ENCODE measurements at regions not wholly inside any gene's neighbourhood (a gene's known extent, or its start where the extent isn't known, plus 50 kb on each side); places are given as distances from the start of the nearest gene placed in this dataset.
"Not testable (repeated sequence)": the region's sequence is repeated elsewhere in the genome, so short reads cannot be mapped to it uniquely, and the experiment has no call there.

DNA sequence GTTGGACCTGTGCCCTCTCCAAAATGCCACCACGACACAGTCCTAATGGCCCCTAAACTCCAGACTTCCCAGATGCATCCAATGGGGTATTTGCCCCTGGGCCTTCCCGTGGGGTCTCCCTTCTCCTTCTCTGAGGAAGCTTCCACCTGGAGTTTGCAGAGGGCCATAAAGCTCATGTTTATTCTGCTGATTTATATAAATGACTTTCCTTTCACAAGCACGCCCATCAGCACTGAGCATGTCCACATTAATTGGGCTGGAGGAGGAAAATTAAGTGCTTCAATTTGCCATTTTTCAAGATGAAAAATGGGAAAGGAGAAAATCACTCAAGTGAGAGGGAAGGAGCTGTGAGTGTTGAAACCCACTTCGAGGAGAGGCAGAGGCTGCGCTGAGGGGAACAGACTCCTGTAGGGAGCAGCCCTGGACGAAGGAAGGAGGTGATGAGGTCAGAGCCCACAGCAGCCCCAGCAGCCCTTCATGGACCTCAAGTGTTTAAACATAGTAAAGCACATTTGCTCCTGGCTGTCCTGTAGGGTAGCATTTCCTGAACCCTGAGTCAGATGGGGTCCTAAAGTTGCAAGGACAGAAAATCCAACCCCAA is 434.9 kb upstream of the SULF2 start:
- no peak for DNase-seq
- H3K27me3 ChIP-seq: peaks cover 0 to 14% (median 0%) of the 10 kb centered on the region in 4 donors
- no peaks in the 10 kb centered on the region for H3K36me3 ChIP-seq
- no peaks in the 10 kb centered on the region for H3K9me3 ChIP-seq
- TF ChIP-seq POLR2A (IDR thresholded peaks at IDR 0.05): no peak
- TF ChIP-seq, protein P1, sequence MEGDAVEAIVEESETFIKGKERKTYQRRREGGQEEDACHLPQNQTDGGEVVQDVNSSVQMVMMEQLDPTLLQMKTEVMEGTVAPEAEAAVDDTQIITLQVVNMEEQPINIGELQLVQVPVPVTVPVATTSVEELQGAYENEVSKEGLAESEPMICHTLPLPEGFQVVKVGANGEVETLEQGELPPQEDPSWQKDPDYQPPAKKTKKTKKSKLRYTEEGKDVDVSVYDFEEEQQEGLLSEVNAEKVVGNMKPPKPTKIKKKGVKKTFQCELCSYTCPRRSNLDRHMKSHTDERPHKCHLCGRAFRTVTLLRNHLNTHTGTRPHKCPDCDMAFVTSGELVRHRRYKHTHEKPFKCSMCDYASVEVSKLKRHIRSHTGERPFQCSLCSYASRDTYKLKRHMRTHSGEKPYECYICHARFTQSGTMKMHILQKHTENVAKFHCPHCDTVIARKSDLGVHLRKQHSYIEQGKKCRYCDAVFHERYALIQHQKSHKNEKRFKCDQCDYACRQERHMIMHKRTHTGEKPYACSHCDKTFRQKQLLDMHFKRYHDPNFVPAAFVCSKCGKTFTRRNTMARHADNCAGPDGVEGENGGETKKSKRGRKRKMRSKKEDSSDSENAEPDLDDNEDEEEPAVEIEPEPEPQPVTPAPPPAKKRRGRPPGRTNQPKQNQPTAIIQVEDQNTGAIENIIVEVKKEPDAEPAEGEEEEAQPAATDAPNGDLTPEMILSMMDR (IDR thresholded peaks at IDR 0.05): no peak
- intact Hi-C loops (cut with DNase I): no loop called here
- H3K4me3 ChIP-seq: no peak overlapping the region
- no peak overlapping the region for H3K27ac ChIP-seq
- WGBS, 2 donors: 70 to 76% methylated on average over 5 to 6 of the region's 6 CpGs
- H3K4me1 ChIP-seq: peaks cover 0 to 5% (median 0%) of the 10 kb centered on the region in 3 donors

DNA sequence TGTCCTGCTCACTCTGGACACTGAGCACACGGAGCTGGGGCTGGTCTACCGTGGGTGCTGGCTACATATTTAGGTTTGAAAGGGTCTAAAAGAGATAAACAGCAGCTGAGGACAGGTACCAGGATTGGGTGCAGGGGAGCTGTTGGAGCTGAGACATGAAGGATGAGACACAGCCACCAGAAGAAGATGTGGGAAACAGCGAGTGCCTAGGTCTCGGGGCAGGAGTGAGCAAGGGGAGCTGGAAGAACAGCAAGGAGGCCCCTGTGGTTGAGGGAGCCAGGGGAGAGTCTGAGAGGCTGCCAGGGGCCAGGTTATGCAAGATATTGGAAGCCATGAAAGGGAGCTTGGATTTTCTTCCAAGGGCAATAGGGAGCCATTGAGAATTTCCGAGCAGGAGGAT is 434.0 kb upstream of the SULF2 start:
- H3K9me3 ChIP-seq: no peaks in the 10 kb centered on the region
- H3K27me3 ChIP-seq: peaks cover 0 to 13% (median 0%) of the 10 kb centered on the region in 4 donors
- H3K27ac ChIP-seq: no peak overlapping the region
- intact Hi-C loops (cut with DNase I): no loop called here
- TF ChIP-seq, protein P1 (IDR thresholded peaks at IDR 0.05): no peak
- TF ChIP-seq POLR2A (IDR thresholded peaks at IDR 0.05): no peak
- H3K4me3 ChIP-seq: no peak overlapping the region
- DNase-seq: no peak
- no peaks in the 10 kb centered on the region for H3K36me3 ChIP-seq
- 87 to 97% methylated on average over 4 of the region's 5 CpGs for WGBS, 2 donors
- peaks cover 0 to 5% (median 0%) of the 10 kb centered on the region in 3 donors for H3K4me1 ChIP-seq

DNA sequence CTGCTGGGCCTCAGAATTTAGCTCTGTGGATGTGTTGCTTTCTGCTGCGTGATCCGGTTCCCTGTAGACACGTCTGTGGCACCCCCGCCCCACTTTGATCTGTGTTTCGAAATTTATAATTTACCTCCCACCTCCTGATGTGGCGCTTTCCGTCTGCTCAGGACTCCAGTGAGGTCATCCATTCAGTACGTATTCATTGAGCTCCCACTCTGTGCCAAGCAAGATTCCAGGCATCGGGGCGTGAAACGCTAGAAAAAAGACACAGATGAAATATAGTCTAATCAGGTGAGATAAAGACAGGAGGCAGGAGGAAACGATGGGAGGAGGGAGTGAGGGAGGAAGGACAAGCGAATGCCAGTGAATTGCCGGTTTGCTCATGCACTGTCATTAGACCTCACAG is 431.9 kb upstream of the SULF2 start:
- no peaks in the 10 kb centered on the region for H3K36me3 ChIP-seq
- TF ChIP-seq, protein P1 (IDR thresholded peaks at IDR 0.05): no peak
- TF ChIP-seq POLR2A (IDR thresholded peaks at IDR 0.05): no peak
- H3K4me1 ChIP-seq: peaks cover 0 to 5% (median 0%) of the 10 kb centered on the region in 3 donors
- H3K27me3 ChIP-seq: no peaks in the 10 kb centered on the region
- no peak for DNase-seq
- no peaks in the 10 kb centered on the region for H3K9me3 ChIP-seq
- 46 to 60% methylated on average over 13 to 14 of the region's 14 CpGs for WGBS, 2 donors
- H3K27ac ChIP-seq: no peak overlapping the region
- intact Hi-C loops (cut with DNase I): no loop called here
- no peak overlapping the region for H3K4me3 ChIP-seq

DNA sequence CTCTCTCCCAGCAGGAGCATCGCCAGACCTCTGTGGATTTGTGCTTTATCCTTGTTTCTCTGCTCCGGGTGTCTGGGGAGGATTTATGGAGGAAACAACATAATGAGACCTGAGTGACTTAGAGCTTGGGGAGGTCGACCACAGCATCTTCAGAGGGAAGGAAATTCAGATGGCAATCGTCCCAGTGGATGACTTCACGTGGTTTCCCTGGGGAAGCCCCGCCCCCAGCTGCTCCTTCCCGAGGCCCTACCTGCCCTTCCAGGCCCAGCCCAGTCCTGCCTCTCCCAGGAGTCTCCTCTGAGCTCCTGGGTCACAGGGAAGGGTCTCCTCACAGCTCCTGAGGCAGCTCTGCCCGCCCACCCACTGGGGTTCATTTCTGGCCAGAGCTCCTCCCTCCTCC is 430.3 kb upstream of the SULF2 start:
- intact Hi-C loops (cut with DNase I): no loop called here
- WGBS, 2 donors: 0 to 100% methylated on average over 1 of the region's 8 CpGs

DNA sequence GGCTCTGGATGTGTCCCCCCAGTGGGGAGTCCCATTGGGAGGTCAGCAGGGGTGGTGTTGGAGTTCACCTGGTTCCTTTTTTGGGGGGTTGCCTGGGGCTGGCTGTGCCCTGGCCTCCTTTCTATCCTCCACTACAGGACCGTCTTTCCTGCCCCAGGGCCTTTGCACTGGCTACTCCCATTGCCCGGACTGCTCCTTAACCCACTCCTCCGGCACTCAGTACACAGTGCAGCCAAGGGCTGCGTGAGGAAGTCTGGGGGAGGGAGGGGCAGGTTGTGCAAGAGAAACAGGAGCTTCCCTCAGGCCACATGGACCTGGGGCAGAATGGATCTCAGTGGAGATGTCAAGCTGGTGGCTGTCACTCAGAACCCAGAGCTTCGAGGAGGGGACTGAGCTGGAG is 429.3 kb upstream of the SULF2 start:
- peaks cover 0 to 5% (median 0%) of the 10 kb centered on the region in 3 donors for H3K4me1 ChIP-seq
- H3K36me3 ChIP-seq: no peaks in the 10 kb centered on the region
- WGBS, 2 donors: 63% methylated on average over 2 of the region's 5 CpGs; no CpG with 5 or more reads in 1 of the 2 donors
- no peaks in the 10 kb centered on the region for H3K27me3 ChIP-seq
- no peak for DNase-seq
- H3K4me3 ChIP-seq: no peak overlapping the region
- no peak overlapping the region for H3K27ac ChIP-seq
- H3K9me3 ChIP-seq: no peaks in the 10 kb centered on the region
- intact Hi-C loops (cut with DNase I): no loop called here
- TF ChIP-seq, protein P1 (IDR thresholded peaks at IDR 0.05): no peak

More for the DNA sequence above, 430.3 kb upstream of the SULF2 start:
- no peak overlapping the region for H3K27ac ChIP-seq
- TF ChIP-seq, protein P1 (IDR thresholded peaks at IDR 0.05): no peak
- no peak for TF ChIP-seq POLR2A (IDR thresholded peaks at IDR 0.05)
- no peaks in the 10 kb centered on the region for H3K9me3 ChIP-seq
- DNase-seq: no peak
- H3K27me3 ChIP-seq: no peaks in the 10 kb centered on the region
- H3K4me3 ChIP-seq: no peak overlapping the region
- peaks cover 0 to 5% (median 0%) of the 10 kb centered on the region in 3 donors for H3K4me1 ChIP-seq
- no peaks in the 10 kb centered on the region for H3K36me3 ChIP-seq

DNA sequence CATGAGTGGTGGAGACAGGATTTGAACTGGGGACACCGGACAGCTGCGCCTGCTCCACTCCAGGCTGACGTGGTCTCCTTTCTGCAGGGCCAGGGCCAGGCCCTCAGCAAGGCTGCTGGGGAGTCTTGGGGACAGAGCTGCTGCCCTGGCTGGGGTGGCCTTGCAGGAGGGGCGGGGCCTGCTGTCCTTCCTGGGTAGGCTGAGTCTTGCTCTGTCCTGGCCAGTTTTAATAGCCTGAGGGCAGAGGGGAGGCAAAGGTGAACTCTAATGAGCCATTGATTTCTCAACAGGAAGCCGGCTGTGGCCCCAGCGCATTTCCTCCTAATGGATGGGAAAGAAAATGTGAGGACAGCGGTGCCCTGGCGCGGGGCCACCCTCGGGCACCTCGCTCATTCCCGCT is 428.4 kb upstream of the SULF2 start:
- H3K27ac ChIP-seq; intact Hi-C loops (cut with DNase I); DNase-seq; H3K27me3 ChIP-seq; H3K4me1 ChIP-seq; H3K36me3 ChIP-seq; H3K9me3 ChIP-seq; H3K4me3 ChIP-seq: not testable (repeated sequence)
- WGBS, 2 donors: 52 to 79% methylated on average over 8 of the region's 12 CpGs

Measured in esophagus squamous epithelium (tissue), 5 donors.